GM12892 (cell line): ENCODE measurements at regions not wholly inside any gene's neighbourhood (a gene's known extent, or its start where the extent isn't known, plus 50 kb on each side); places are given as distances from the start of the nearest gene placed in this dataset.

ENCODE experiments used
- POLR2A ChIP-seq: IDR thresholded peaks from 2 replicates; pipeline ENCODE4 v1.6.1; 2011; ENCODE audit warnings: low read depth, low read length, control low read depth
- POLR2AphosphoS5 ChIP-seq: IDR thresholded peaks from 2 replicates; pipeline ENCODE4 v1.6.1; 2011; ENCODE audit warnings: low read depth, low read length, control low read depth

GRCh38 chr4:11183356-11183740, 245.3 kb downstream of the HS3ST1 start:
- TF ChIP-seq POLR2A (no peak), POLR2AphosphoS5 (no peak)
